ENCODE measurements at regions not wholly inside any gene's neighbourhood (a gene's known extent, or its start where the extent isn't known, plus 50 kb on each side); places are given as distances from the start of the nearest gene placed in this dataset.

GRCh38 chr18:22697561-22697960, 235.6 kb upstream of the RBBP8 start:
- no peak for TF ChIP-seq CTCF (IDR thresholded peaks at IDR 0.05)
- no peak for TF ChIP-seq POLR2A (IDR thresholded peaks at IDR 0.05)

Measured in prostate gland (tissue), 2 donors.